ENCODE measurements at regions not wholly inside any gene's neighbourhood (a gene's known extent, or its start where the extent isn't known, plus 50 kb on each side); places are given as distances from the start of the nearest gene placed in this dataset.

GRCh38 chr1:79550402-79550801 lies 543.9 kb upstream of the ADGRL4 start:
- no peaks in the 10 kb centered on the region for H3K36me3 ChIP-seq
- H3K4me3 ChIP-seq, result no peak overlapping the region
- no peaks in the 10 kb centered on the region for H3K27me3 ChIP-seq
- intact Hi-C loops (cut with DNase I), result no loop called here
- H3K9me3 ChIP-seq, result no peaks in the 10 kb centered on the region
- TF ChIP-seq CTCF (IDR thresholded peaks at IDR 0.05), result no peak
- DNase-seq, result no peak
- H3K27ac ChIP-seq, result no peak overlapping the region
- H3K4me1 ChIP-seq, result no peaks in the 10 kb centered on the region
- no peak for ATAC-seq

GRCh38 chr1:79549201-79549600 lies 542.7 kb upstream of the ADGRL4 start:
- intact Hi-C loops (cut with DNase I), result no loop called here
- H3K4me3 ChIP-seq, result no peak overlapping the region
- ATAC-seq, result no peak

GRCh38 chr1:79547514-79547913 lies 541.0 kb upstream of the ADGRL4 start:
- no peak overlapping the region for H3K4me3 ChIP-seq
- H3K27me3 ChIP-seq, result no peaks in the 10 kb centered on the region
- H3K4me1 ChIP-seq, result no peaks in the 10 kb centered on the region
- H3K27ac ChIP-seq, result no peak overlapping the region
- ATAC-seq (no peak), DNase-seq (no peak)
- no peaks in the 10 kb centered on the region for H3K9me3 ChIP-seq
- intact Hi-C loops (cut with DNase I), result no loop called here
- no peaks in the 10 kb centered on the region for H3K36me3 ChIP-seq
- no peak for TF ChIP-seq CTCF (IDR thresholded peaks at IDR 0.05)

More at GRCh38 chr1:79549201-79549600, 542.7 kb upstream of the ADGRL4 start:
- no peak for DNase-seq
- no peaks in the 10 kb centered on the region for H3K4me1 ChIP-seq
- no peaks in the 10 kb centered on the region for H3K9me3 ChIP-seq
- no peaks in the 10 kb centered on the region for H3K27me3 ChIP-seq
- H3K36me3 ChIP-seq, result no peaks in the 10 kb centered on the region
- H3K27ac ChIP-seq, result no peak overlapping the region
- no peak for TF ChIP-seq CTCF (IDR thresholded peaks at IDR 0.05)

GRCh38 chr1:79543394-79543793 lies 536.9 kb upstream of the ADGRL4 start:
- DNase-seq, result no peak
- TF ChIP-seq CTCF (IDR thresholded peaks at IDR 0.05), result no peak
- H3K36me3 ChIP-seq, result no peaks in the 10 kb centered on the region
- no peak overlapping the region for H3K27ac ChIP-seq
- no peaks in the 10 kb centered on the region for H3K9me3 ChIP-seq
- H3K4me3 ChIP-seq, result no peak overlapping the region
- H3K4me1 ChIP-seq, result no peaks in the 10 kb centered on the region
- no peak for ATAC-seq
- intact Hi-C loops (cut with DNase I), result no loop called here
- H3K27me3 ChIP-seq, result no peaks in the 10 kb centered on the region

- Histone ChIP-seq H3K4me1 (no peaks in the 10 kb centered on the region), H3K36me3 (no peaks in the 10 kb centered on the region), H3K4me3 (no peak overlapping the region), H3K27ac (no peak overlapping the region), H3K9me3 (no peaks in the 10 kb centered on the region), H3K27me3 (no peaks in the 10 kb centered on the region)
- no peak for TF ChIP-seq CTCF (IDR thresholded peaks at IDR 0.05)
- DNase-seq (no peak), ATAC-seq (no peak)
- intact Hi-C loops (cut with DNase I), result no loop called here
Measured at GRCh38 chr1:79539001-79539400, 532.5 kb upstream of the ADGRL4 start.

GRCh38 chr1:79532555-79532954 lies 526.0 kb upstream of the ADGRL4 start:
- Histone ChIP-seq H3K4me3 (no peak overlapping the region), H3K27me3 (no peaks in the 10 kb centered on the region), H3K9me3 (no peaks in the 10 kb centered on the region), H3K4me1 (no peaks in the 10 kb centered on the region), H3K27ac (no peak overlapping the region), H3K36me3 (no peaks in the 10 kb centered on the region)
- ATAC-seq, result no peak
- DNase-seq, result no peak
- no peak for TF ChIP-seq CTCF (IDR thresholded peaks at IDR 0.05)
- intact Hi-C loops (cut with DNase I), result no loop called here
